GM12878 (cell line): ENCODE measurements at regions not wholly inside any gene's neighbourhood (a gene's known extent, or its start where the extent isn't known, plus 50 kb on each side); places are given as distances from the start of the nearest gene placed in this dataset.

ENCODE experiments used
- ATAC-seq: fragments of 200-7000 bp; cut with Tn5 transposase; 3 replicates; pipeline ENCODE4 v1.9.1; 2020; ENCODE audit warnings: mild to moderate bottlenecking, moderate library complexity
- BruUV-seq: library from RNA; stranded (reverse); fragments of 400-500 nt; replicated peaks from 2 replicates; lab custom pipeline; 2021; lab: Mats Ljungman, UMichigan
- CTCF ChIA-PET: fragments of 300-600 bp; sonication (Branson Sonifier 250); formaldehyde crosslinking; extraction: SDS; loops from one replicate; lab custom pipeline; 2021; ENCODE audit warnings: inconsistent platforms; lab: Yijun Ruan, JAX
- POLR2A ChIA-PET: fragments of 350-600 bp; formaldehyde crosslinking; extraction: SDS; loops from one replicate; lab custom pipeline; 2021; ENCODE audit warnings: inconsistent platforms; lab: Charles Lee
- RAD21 ChIA-PET: fragments of 300-600 bp; sonication (Branson Sonifier 250); formaldehyde crosslinking; loops from one replicate; lab custom pipeline; 2023; ENCODE audit warnings: antibody characterized with exemption; ENCODE audit not compliant: unreplicated experiment; lab: Charles Lee
- SMC1A ChIA-PET: fragments of 300-600 bp; sonication (Branson Sonifier 250); formaldehyde crosslinking; loops from one replicate; lab custom pipeline; 2023; ENCODE audit not compliant: unreplicated experiment, uncharacterized antibody; lab: Charles Lee
- DNase-seq: peaks from one replicate; pipeline ENCODE4 v3.0.0-alpha.2; 2011; ENCODE audit warnings: low read depth, low spot score
- FAIRE-seq: peaks from 3 replicates; lab custom pipeline; 2011; peaks lifted over from hg19 to GRCh38; lab: Jason Lieb, UNC
- H2AFZ ChIP-seq: 2 replicates; pipeline ENCODE4 v1.6.0; 2011; ENCODE audit warnings: low read depth, low read length, control low read depth; ENCODE audit not compliant: control insufficient read depth
- H3K27ac ChIP-seq: 2 replicates; pipeline ENCODE4 v1.5.1; 2011; ENCODE audit warnings: control low read depth; ENCODE audit not compliant: control insufficient read depth, insufficient read depth
- H3K27me3 ChIP-seq, 2 experiments: replicated peaks in 1 of 2; 2 replicates each; pipeline versions ENCODE4 v1.6.0 to v1.6.1; 2011; ENCODE audit warnings: low read length in 1 of 2; ENCODE audit not compliant: control insufficient read depth in 2 of 2, insufficient read depth in 2 of 2
- H3K36me3 ChIP-seq, 2 experiments: 2 replicates each; pipeline ENCODE4 v1.5.1; 2011; ENCODE audit warnings: low read length in 1 of 2; ENCODE audit not compliant: control insufficient read depth in 2 of 2, insufficient read depth in 2 of 2
- H3K4me1 ChIP-seq: 2 replicates; pipeline ENCODE4 v1.6.1; 2011; ENCODE audit warnings: mild to moderate bottlenecking, low read length, moderate library complexity, mixed read lengths; ENCODE audit not compliant: control insufficient read depth, insufficient read depth
- H3K4me2 ChIP-seq: 2 replicates; pipeline ENCODE4 v1.6.0; 2011; ENCODE audit warnings: control low read depth; ENCODE audit not compliant: control insufficient read depth, insufficient read depth
- H3K4me3 ChIP-seq: fragments of 200-600 bp; sonication (generic); 2 replicates; pipeline ENCODE4 v1.5.1; 2016
- H3K79me2 ChIP-seq: 2 replicates; pipeline ENCODE4 v1.6.0; 2011; ENCODE audit warnings: low read length; ENCODE audit not compliant: control insufficient read depth, insufficient read depth
- H3K9ac ChIP-seq: 2 replicates; pipeline ENCODE4 v1.8.0; 2011; ENCODE audit warnings: low read length, control low read depth, mixed read lengths; ENCODE audit not compliant: control insufficient read depth, insufficient read depth
- H3K9me3 ChIP-seq: replicated peaks from 3 replicates; pipeline ENCODE4 v1.5.1; 2011; ENCODE audit warnings: mild to moderate bottlenecking, low read length; ENCODE audit not compliant: control insufficient read depth, insufficient read depth
- H4K20me1 ChIP-seq: 2 replicates; pipeline ENCODE4 v1.6.0; 2011; ENCODE audit not compliant: control insufficient read depth, insufficient read depth
- ATF2 ChIP-seq: IDR thresholded peaks from 2 replicates; pipeline ENCODE4 v1.6.1; 2012; ENCODE audit warnings: low read length, inconsistent platforms
- BACH1 ChIP-seq: fragments of 450-650 bp; IDR thresholded peaks from 2 replicates; pipeline ENCODE4 v1.6.1; 2017; ENCODE audit warnings: mild to moderate bottlenecking, borderline replicate concordance
- EED ChIP-seq: sonication (generic); IDR thresholded peaks from 2 replicates; pipeline ENCODE4 v1.6.1; 2016; ENCODE audit warnings: antibody characterized with exemption, low read depth
- HSF1 ChIP-seq: fragments of 150-350 bp; IDR thresholded peaks from 2 replicates; pipeline ENCODE4 v1.6.1; 2014; ENCODE audit warnings: mild to moderate bottlenecking, low read depth, low read length
- KAT2A ChIP-seq: conservative IDR thresholded peaks from 2 replicates; pipeline ENCODE4 v1.6.1; 2011; ENCODE audit warnings: low read depth, low read length; ENCODE audit not compliant: control insufficient read depth
- MTA2 ChIP-seq: fragments of 450-650 bp; IDR thresholded peaks from 2 replicates; pipeline ENCODE4 v1.6.1; 2016; ENCODE audit warnings: low read depth, mild to moderate bottlenecking, moderate library complexity
- NFXL1 ChIP-seq: fragments of 450-650 bp; IDR thresholded peaks from 2 replicates; pipeline ENCODE4 v1.6.1; 2017; ENCODE audit warnings: antibody characterized with exemption, mild to moderate bottlenecking, borderline replicate concordance
- NKRF ChIP-seq: fragments of 450-650 bp; conservative IDR thresholded peaks from 2 replicates; pipeline ENCODE4 v1.6.1; 2017; ENCODE audit warnings: mild to moderate bottlenecking, moderate library complexity
- SUZ12 ChIP-seq: fragments of 200-600 bp; sonication (generic); IDR thresholded peaks from one replicate; pipeline ENCODE4 v1.6.1; 2018; ENCODE audit warnings: antibody characterized with exemption, mild to moderate bottlenecking; ENCODE audit not compliant: unreplicated experiment
- WGBS: methylation state at CpG from one replicate; pipeline ENCODE4 v1.1.6; 2016; ENCODE audit warnings: low lambda C conversion rate; ENCODE audit not compliant: insufficient replicate concordance, insufficient coverage; ENCODE audit errors: missing lambda C conversion rate; 5-methylcytosine and 5-hydroxymethylcytosine counted together
- in situ Hi-C: fragments of 300-500 bp; cut with MboI; formaldehyde crosslinking; loops from 9 replicates; pipeline ENCODE4 v1.14.3; 2018; ENCODE audit warnings: mixed read lengths
- intact Hi-C: fragments of 100-400 bp; cut with micrococcal nuclease; formaldehyde crosslinking; loops from one replicate; pipeline ENCODE4 v1.14.2; 2022; ENCODE audit not compliant: unreplicated experiment
- TF ChIP-seq, protein P1 (sequence below): IDR thresholded peaks from 2 replicates; pipeline ENCODE4 v1.6.1; 2012; ENCODE audit warnings: mild to moderate bottlenecking, low read depth, low read length
- TF ChIP-seq, protein P2 (sequence below): IDR thresholded peaks from 2 replicates; pipeline ENCODE4 v1.6.1; 2012; ENCODE audit warnings: low read depth, low read length, improper control_type of control experiment

DNA sequence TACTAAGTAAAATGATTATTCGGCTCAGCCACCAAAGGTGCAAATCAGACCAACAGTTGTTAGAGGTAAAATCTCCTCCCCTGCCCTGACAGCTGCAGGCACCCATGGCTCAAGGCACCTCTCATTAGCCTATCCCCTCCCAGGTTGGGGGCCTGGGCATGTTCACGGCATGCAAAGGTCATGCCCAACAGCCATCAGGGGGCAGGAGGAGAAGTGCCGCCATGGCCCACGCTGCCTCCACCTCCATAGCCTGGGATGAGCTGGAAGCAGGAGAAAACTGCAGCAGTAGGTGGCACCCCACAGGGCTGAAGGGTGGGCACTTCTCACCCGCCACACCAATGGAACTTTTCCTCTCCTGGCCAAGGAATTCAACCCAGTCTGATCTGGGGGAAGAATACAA, 146.4 kb upstream of the COX10 start:
- ChIA-PET RAD21 (no interaction called here), POLR2A (no interaction called here), CTCF (no interaction called here), SMC1A (no interaction called here)
- TF ChIP-seq ATF2 (no peak), MTA2 (no peak), NFXL1 (no peak), KAT2A (no peak), BACH1 (no peak), HSF1 (no peak), SUZ12 (no peak), EED (no peak), NKRF (no peak)
- TF ChIP-seq, protein P1, sequence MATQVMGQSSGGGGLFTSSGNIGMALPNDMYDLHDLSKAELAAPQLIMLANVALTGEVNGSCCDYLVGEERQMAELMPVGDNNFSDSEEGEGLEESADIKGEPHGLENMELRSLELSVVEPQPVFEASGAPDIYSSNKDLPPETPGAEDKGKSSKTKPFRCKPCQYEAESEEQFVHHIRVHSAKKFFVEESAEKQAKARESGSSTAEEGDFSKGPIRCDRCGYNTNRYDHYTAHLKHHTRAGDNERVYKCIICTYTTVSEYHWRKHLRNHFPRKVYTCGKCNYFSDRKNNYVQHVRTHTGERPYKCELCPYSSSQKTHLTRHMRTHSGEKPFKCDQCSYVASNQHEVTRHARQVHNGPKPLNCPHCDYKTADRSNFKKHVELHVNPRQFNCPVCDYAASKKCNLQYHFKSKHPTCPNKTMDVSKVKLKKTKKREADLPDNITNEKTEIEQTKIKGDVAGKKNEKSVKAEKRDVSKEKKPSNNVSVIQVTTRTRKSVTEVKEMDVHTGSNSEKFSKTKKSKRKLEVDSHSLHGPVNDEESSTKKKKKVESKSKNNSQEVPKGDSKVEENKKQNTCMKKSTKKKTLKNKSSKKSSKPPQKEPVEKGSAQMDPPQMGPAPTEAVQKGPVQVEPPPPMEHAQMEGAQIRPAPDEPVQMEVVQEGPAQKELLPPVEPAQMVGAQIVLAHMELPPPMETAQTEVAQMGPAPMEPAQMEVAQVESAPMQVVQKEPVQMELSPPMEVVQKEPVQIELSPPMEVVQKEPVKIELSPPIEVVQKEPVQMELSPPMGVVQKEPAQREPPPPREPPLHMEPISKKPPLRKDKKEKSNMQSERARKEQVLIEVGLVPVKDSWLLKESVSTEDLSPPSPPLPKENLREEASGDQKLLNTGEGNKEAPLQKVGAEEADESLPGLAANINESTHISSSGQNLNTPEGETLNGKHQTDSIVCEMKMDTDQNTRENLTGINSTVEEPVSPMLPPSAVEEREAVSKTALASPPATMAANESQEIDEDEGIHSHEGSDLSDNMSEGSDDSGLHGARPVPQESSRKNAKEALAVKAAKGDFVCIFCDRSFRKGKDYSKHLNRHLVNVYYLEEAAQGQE: no peak
- TF ChIP-seq, protein P2, sequence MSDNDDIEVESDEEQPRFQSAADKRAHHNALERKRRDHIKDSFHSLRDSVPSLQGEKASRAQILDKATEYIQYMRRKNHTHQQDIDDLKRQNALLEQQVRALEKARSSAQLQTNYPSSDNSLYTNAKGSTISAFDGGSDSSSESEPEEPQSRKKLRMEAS: no peak
- DNase-seq: no peak
- ATAC-seq: no peak
- H3K36me3 ChIP-seq: no peaks in the 10 kb centered on the region
- H3K27ac ChIP-seq: no peak overlapping the region
- FAIRE-seq: no peak
- intact Hi-C loops: no loop called here
- H2AFZ ChIP-seq: no peak overlapping the region
- H4K20me1 ChIP-seq: no peaks in the 10 kb centered on the region
- H3K4me3 ChIP-seq: no peak overlapping the region
- no peaks in the 10 kb centered on the region for H3K4me1 ChIP-seq
- in situ Hi-C loops: no loop called here
- WGBS: 59% methylated on average over 5 of the region's 5 CpGs
- no peaks in the 10 kb centered on the region for H3K9me3 ChIP-seq
- BruUV-seq: no TSS peak
- no peaks in the 10 kb centered on the region for H3K79me2 ChIP-seq
- no peaks in the 10 kb centered on the region for H3K27me3 ChIP-seq
- H3K4me2 ChIP-seq: no peak overlapping the region
- no peak overlapping the region for H3K9ac ChIP-seq
